WERI-Rb-1 (cell line): ENCODE measurements at regions not wholly inside any gene's neighbourhood (a gene's known extent, or its start where the extent isn't known, plus 50 kb on each side); places are given as distances from the start of the nearest gene placed in this dataset.

Experiments used
- DNase-seq: peaks from one replicate; pipeline ENCODE4 v3.0.0-alpha.2; 2020
- H3K27ac ChIP-seq: fragments of 250-450 bp; sonication (Bioruptor Pico); 2 replicates; pipeline ENCODE4 v1.5.1; 2020; ENCODE audit warnings: mild to moderate bottlenecking, moderate library complexity
- H3K27me3 ChIP-seq: fragments of 250-450 bp; sonication (Bioruptor Pico); 2 replicates; pipeline ENCODE4 v1.5.1; 2021; ENCODE audit warnings: mild to moderate bottlenecking, low read depth, moderate library complexity; ENCODE audit not compliant: insufficient read depth, severe bottlenecking
- H3K36me3 ChIP-seq: fragments of 250-450 bp; sonication (Bioruptor Pico); 2 replicates; pipeline ENCODE4 v1.5.1; 2020; ENCODE audit warnings: mild to moderate bottlenecking, moderate library complexity
- H3K4me3 ChIP-seq: 2 replicates; pipeline ENCODE4 v1.5.1; 2011; ENCODE audit warnings: low read depth, mild to moderate bottlenecking, control low read depth, low read length
- H3K9me3 ChIP-seq: fragments of 250-450 bp; sonication (Bioruptor Pico); 2 replicates; pipeline ENCODE4 v1.5.1; 2021; ENCODE audit warnings: mild to moderate bottlenecking, moderate library complexity; ENCODE audit not compliant: severe bottlenecking
- CTCF ChIP-seq: IDR thresholded peaks from 2 replicates; pipeline ENCODE4 v1.5.1; 2011; ENCODE audit warnings: low read depth, mild to moderate bottlenecking, control low read depth, inconsistent platforms, low read length

GRCh38 chr12:58608711-58609110 lies 311.6 kb downstream of the LRIG3 start:
- no peak for TF ChIP-seq CTCF
- H3K9me3 ChIP-seq: no peaks in the 10 kb centered on the region
- no peaks in the 10 kb centered on the region for H3K27me3 ChIP-seq
- no peak overlapping the region for H3K27ac ChIP-seq
- no peaks in the 10 kb centered on the region for H3K36me3 ChIP-seq
- no peak overlapping the region for H3K4me3 ChIP-seq
- DNase-seq: no peak

GRCh38 chr12:58615047-58615446 lies 305.3 kb downstream of the LRIG3 start:
- Histone ChIP-seq H3K27ac (no peak overlapping the region), H3K36me3 (no peaks in the 10 kb centered on the region), H3K9me3 (no peaks in the 10 kb centered on the region), H3K27me3 (no peaks in the 10 kb centered on the region), H3K4me3 (no peak overlapping the region)
- no peak for DNase-seq
- no peak for TF ChIP-seq CTCF

GRCh38 chr12:58615576-58615975 lies 304.7 kb downstream of the LRIG3 start:
- H3K27ac ChIP-seq: no peak overlapping the region
- DNase-seq: no peak
- no peaks in the 10 kb centered on the region for H3K36me3 ChIP-seq
- no peaks in the 10 kb centered on the region for H3K9me3 ChIP-seq
- no peak overlapping the region for H3K4me3 ChIP-seq
- TF ChIP-seq CTCF: no peak
- no peaks in the 10 kb centered on the region for H3K27me3 ChIP-seq

- Histone ChIP-seq H3K36me3 (no peaks in the 10 kb centered on the region), H3K4me3 (no peak overlapping the region), H3K9me3 (no peaks in the 10 kb centered on the region), H3K27ac (no peak overlapping the region), H3K27me3 (no peaks in the 10 kb centered on the region)
- TF ChIP-seq CTCF: no peak
- no peak for DNase-seq
Observed at GRCh38 chr12:58616618-58617017, 303.7 kb downstream of the LRIG3 start.

GRCh38 chr12:58621126-58621525 lies 299.2 kb downstream of the LRIG3 start:
- DNase-seq: no peak
- no peaks in the 10 kb centered on the region for H3K9me3 ChIP-seq

More at GRCh38 chr12:58621126-58621525, 299.2 kb downstream of the LRIG3 start:
- Histone ChIP-seq H3K27ac (no peak overlapping the region), H3K4me3 (no peak overlapping the region), H3K27me3 (no peaks in the 10 kb centered on the region), H3K36me3 (no peaks in the 10 kb centered on the region)
- TF ChIP-seq CTCF: no peak
